ENCODE measurements at regions not wholly inside any gene's neighbourhood (a gene's known extent, or its start where the extent isn't known, plus 50 kb on each side); places are given as distances from the start of the nearest gene placed in this dataset.
A peak's percentile ranks its signal among the peaks of the same experiment; 100 is the strongest.
"Not testable (repeated sequence)": the region's sequence is repeated elsewhere in the genome, so short reads cannot be mapped to it uniquely, and the experiment has no call there.

DNA sequence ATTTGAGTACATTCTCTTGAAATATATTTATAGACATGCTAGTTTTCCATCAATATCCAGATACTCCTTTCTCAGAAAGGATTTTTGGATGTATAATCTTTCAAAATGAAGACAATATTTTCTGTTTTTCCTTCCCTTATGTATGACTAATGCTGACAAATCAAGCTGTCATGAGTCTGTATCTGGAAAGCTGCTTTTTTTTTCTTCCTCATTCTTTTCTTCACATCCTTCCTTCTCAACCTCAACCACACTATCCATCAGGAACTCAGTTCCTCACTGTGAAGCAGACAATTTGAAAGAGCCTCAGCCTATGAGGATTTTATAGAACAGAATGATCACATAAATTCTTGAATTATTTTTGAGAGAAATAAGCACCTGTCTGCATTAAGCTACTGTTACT, 335.9 kb upstream of the EPHA6 start:
- H3K27ac Mint-ChIP-seq (ENCODE audit: unreplicated experiment), result no peak overlapping the region
- no peaks in the 10 kb centered on the region for H3K36me3 Mint-ChIP-seq (ENCODE audit: low read depth)
- H3K27me3 Mint-ChIP-seq (ENCODE audit: low read depth), result no peaks in the 10 kb centered on the region
- no peaks in the 10 kb centered on the region for H3K4me1 Mint-ChIP-seq
- no peak overlapping the region for H3K4me3 Mint-ChIP-seq
- no peak for DNase-seq (ENCODE audit: low read depth, low spot score)
- no peaks in the 10 kb centered on the region for H3K9me3 Mint-ChIP-seq
- TF ChIP-seq, protein P1, sequence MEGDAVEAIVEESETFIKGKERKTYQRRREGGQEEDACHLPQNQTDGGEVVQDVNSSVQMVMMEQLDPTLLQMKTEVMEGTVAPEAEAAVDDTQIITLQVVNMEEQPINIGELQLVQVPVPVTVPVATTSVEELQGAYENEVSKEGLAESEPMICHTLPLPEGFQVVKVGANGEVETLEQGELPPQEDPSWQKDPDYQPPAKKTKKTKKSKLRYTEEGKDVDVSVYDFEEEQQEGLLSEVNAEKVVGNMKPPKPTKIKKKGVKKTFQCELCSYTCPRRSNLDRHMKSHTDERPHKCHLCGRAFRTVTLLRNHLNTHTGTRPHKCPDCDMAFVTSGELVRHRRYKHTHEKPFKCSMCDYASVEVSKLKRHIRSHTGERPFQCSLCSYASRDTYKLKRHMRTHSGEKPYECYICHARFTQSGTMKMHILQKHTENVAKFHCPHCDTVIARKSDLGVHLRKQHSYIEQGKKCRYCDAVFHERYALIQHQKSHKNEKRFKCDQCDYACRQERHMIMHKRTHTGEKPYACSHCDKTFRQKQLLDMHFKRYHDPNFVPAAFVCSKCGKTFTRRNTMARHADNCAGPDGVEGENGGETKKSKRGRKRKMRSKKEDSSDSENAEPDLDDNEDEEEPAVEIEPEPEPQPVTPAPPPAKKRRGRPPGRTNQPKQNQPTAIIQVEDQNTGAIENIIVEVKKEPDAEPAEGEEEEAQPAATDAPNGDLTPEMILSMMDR (conservative IDR thresholded peaks at IDR 0.05), result no peak

DNA sequence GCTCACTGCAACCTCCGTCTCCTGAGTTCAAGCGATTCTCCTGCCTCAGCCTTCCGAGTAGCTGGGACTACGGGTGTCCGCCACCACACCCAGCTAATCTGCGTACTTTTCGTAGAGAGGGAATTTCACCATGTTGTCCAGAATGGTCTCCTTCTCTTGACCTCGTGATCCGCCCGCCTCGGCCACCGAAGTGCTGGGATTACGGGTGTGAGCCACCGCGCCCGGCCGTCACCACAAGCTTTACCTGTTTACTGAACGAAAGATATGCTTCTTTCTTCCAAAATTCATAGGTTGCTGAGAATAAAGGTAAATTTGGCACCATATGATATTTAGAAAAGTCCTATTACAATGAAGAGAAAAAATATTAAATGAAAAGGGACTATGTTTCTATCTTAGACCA, 333.5 kb upstream of the EPHA6 start:
- Mint-ChIP-seq H3K4me3 (no peak overlapping the region), H3K27ac (ENCODE audit: unreplicated experiment) (peak overlapping the region; percentile 29)

DNA sequence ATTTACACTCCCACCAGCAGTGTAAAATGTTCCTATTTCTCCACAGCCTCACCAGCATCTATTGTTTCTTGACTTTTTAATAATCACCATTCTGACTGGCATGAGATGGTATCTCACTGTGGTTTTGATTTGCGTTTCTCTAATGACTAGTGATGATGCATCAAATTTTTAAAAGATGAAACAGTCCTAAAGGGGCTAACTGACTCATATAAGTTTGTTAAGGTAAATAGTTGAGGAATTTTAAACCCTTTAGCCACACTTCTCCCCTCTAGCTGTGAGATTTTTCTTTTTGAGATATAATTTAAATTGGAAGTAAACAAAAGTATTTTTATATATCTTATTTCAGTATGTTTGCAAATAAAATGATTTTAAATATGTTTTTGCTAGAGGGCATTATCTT, 331.2 kb upstream of the EPHA6 start:
- not testable (repeated sequence) for H3K4me3 Mint-ChIP-seq; H3K9me3 Mint-ChIP-seq; H3K36me3 Mint-ChIP-seq (ENCODE audit: low read depth); H3K27me3 Mint-ChIP-seq (ENCODE audit: low read depth); DNase-seq (ENCODE audit: low read depth, low spot score); H3K27ac Mint-ChIP-seq (ENCODE audit: unreplicated experiment); H3K4me1 Mint-ChIP-seq

More for the DNA sequence above, 333.5 kb upstream of the EPHA6 start:
- TF ChIP-seq, protein P1 (conservative IDR thresholded peaks at IDR 0.05), result no peak
- no peak for DNase-seq (ENCODE audit: low read depth, low spot score)
- Mint-ChIP-seq H3K9me3 (no peaks in the 10 kb centered on the region), H3K4me1 (no peaks in the 10 kb centered on the region), H3K36me3 (ENCODE audit: low read depth) (no peaks in the 10 kb centered on the region), H3K27me3 (ENCODE audit: low read depth) (no peaks in the 10 kb centered on the region)

DNA sequence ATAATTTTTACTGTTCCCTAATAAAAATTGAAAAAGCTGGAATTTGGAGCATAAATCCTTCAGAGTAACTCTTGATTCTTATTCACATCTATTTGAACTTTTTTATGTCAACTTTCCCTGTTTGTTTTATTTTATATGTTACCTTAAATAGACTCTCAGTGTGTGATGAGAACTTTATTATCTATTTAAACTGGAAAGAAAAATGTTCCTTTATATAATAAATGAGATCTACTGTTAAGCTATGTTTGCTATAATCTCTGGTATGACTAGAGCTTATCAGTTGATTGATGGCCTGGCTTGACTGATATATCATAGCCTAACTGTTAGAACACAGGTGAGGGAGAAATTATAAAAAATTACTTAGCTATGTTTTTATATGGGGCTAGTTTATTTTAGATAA, 330.6 kb upstream of the EPHA6 start:
- Mint-ChIP-seq H3K4me1 (no peaks in the 10 kb centered on the region), H3K4me3 (no peak overlapping the region), H3K36me3 (ENCODE audit: low read depth) (no peaks in the 10 kb centered on the region), H3K27ac (ENCODE audit: unreplicated experiment) (no peak overlapping the region), H3K27me3 (ENCODE audit: low read depth) (no peaks in the 10 kb centered on the region), H3K9me3 (peaks cover 4% of the 10 kb centered on the region)
- no peak for DNase-seq (ENCODE audit: low read depth, low spot score)
- TF ChIP-seq, protein P1 (conservative IDR thresholded peaks at IDR 0.05), result no peak

DNA sequence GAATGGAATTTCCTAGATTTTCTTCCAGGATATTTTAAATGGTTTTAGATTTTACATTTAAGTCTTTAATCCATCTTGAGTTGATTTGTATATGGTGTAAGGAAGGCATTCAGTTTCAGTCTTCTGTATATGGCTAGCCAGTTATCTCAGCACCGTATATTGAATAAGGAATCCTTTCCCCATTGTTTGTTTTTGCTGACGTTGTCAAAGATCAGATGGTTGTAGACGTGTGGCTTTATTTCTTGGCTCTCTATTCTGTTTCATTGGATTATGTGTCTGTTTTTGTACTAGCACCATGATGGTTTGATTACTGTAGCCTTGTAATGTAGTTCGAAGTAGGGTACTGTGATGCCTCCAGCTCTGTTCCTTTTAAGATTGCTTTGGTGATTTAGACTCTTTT, 325.7 kb upstream of the EPHA6 start:
- DNase-seq (ENCODE audit: low read depth, low spot score), result no peak
- TF ChIP-seq, protein P1 (conservative IDR thresholded peaks at IDR 0.05), result no peak
- H3K27me3 Mint-ChIP-seq (ENCODE audit: low read depth), result no peaks in the 10 kb centered on the region
- H3K4me3 Mint-ChIP-seq, result no peak overlapping the region
- no peaks in the 10 kb centered on the region for H3K36me3 Mint-ChIP-seq (ENCODE audit: low read depth)
- H3K27ac Mint-ChIP-seq (ENCODE audit: unreplicated experiment), result no peak overlapping the region
- H3K9me3 Mint-ChIP-seq, result peaks cover 13% of the 10 kb centered on the region
- H3K4me1 Mint-ChIP-seq, result no peaks in the 10 kb centered on the region

DNA sequence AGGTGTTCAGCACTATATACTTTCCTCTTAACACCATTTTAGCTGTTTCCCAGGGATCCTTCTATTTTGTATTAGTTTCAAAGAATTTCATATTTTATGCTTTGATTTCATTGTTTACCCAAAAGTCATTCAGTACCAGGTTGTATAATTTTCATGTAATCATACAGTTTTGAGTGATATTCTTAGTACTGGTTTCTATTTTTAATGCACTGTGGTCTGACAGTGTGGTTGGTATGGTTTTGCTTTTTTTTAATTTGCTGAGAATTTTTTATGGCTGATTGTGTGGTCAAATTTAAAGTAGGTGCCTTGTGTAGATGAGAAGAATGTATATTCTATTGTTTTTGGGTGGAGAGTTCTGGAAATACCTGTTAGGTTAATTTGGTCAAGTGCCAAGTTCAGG, 323.4 kb upstream of the EPHA6 start:
- Mint-ChIP-seq H3K36me3 (ENCODE audit: low read depth) (peaks cover 3% of the 10 kb centered on the region), H3K4me3 (no peak overlapping the region), H3K9me3 (peaks cover 13% of the 10 kb centered on the region), H3K27ac (ENCODE audit: unreplicated experiment) (no peak overlapping the region), H3K27me3 (ENCODE audit: low read depth) (no peaks in the 10 kb centered on the region), H3K4me1 (no peaks in the 10 kb centered on the region)
- DNase-seq (ENCODE audit: low read depth, low spot score), result no peak
- TF ChIP-seq, protein P1 (conservative IDR thresholded peaks at IDR 0.05), result no peak
